GM19025 (cell line): ENCODE measurements at regions not wholly inside any gene's neighbourhood (a gene's known extent, or its start where the extent isn't known, plus 50 kb on each side); places are given as distances from the start of the nearest gene placed in this dataset.

ENCODE experiments used
- ATAC-seq: cut with Tn5 transposase; IDR thresholded peaks from one replicate; pipeline ENCODE4 v1.9.1; 2021; ENCODE audit warnings: mild to moderate bottlenecking, low read depth, moderate library complexity; ENCODE audit not compliant: unreplicated experiment

- no peak for ATAC-seq
These were observed 502.1 kb downstream of the SOX6 start for GRCh38 chr11:15854245-15854644.

GRCh38 chr11:15858881-15859280, 497.5 kb downstream of the SOX6 start:
- ATAC-seq = no peak

GRCh38 chr11:15859411-15859810, 496.9 kb downstream of the SOX6 start:
- ATAC-seq = no peak

GRCh38 chr11:15861256-15861655, 495.1 kb downstream of the SOX6 start:
- ATAC-seq = no peak

GRCh38 chr11:15863411-15863810, 492.9 kb downstream of the SOX6 start:
- no peak for ATAC-seq

- ATAC-seq = no peak
These were observed 492.1 kb downstream of the SOX6 start for GRCh38 chr11:15864026-15864805.

GRCh38 chr11:15865212-15865987, 490.9 kb downstream of the SOX6 start:
- ATAC-seq = no peak

GRCh38 chr11:15867871-15868270, 488.5 kb downstream of the SOX6 start:
- no peak for ATAC-seq

GRCh38 chr11:15870911-15871310, 485.4 kb downstream of the SOX6 start:
- no peak for ATAC-seq

GRCh38 chr11:15871904-15872626, 484.3 kb downstream of the SOX6 start:
- ATAC-seq = no peak

- no peak for ATAC-seq
These were observed 482.8 kb downstream of the SOX6 start for GRCh38 chr11:15873501-15873900.

- no peak for ATAC-seq
These were observed 481.6 kb downstream of the SOX6 start for GRCh38 chr11:15874704-15875103.

GRCh38 chr11:15875393-15875792, 481.0 kb downstream of the SOX6 start:
- no peak for ATAC-seq

GRCh38 chr11:15875943-15876342, 480.4 kb downstream of the SOX6 start:
- no peak for ATAC-seq

GRCh38 chr11:15878756-15879155, 477.6 kb downstream of the SOX6 start:
- no peak for ATAC-seq

GRCh38 chr11:15880291-15880690, 476.1 kb downstream of the SOX6 start:
- ATAC-seq = no peak

GRCh38 chr11:15882876-15883454, 473.4 kb downstream of the SOX6 start:
- no peak for ATAC-seq

GRCh38 chr11:15883455-15883920, 472.9 kb downstream of the SOX6 start:
- ATAC-seq = no peak

GRCh38 chr11:15884141-15884540, 472.2 kb downstream of the SOX6 start:
- no peak for ATAC-seq

GRCh38 chr11:15884777-15885540, 471.4 kb downstream of the SOX6 start:
- no peak for ATAC-seq
